ENCODE measurements at regions not wholly inside any gene's neighbourhood (a gene's known extent, or its start where the extent isn't known, plus 50 kb on each side); places are given as distances from the start of the nearest gene placed in this dataset.
"Not testable (repeated sequence)": the region's sequence is repeated elsewhere in the genome, so short reads cannot be mapped to it uniquely, and the experiment has no call there.

- not testable (repeated sequence) for DNase-seq
These were observed 72.7 kb upstream of the NPIPB12 start for GRCh38 chr16:29578898-29579297.

GRCh38 chr16:29581764-29582163 is 75.6 kb upstream of the NPIPB12 start:
- not testable (repeated sequence) for DNase-seq

- DNase-seq: not testable (repeated sequence)
These were observed 71.1 kb upstream of the SPN start for GRCh38 chr16:29591919-29592318.

- DNase-seq: not testable (repeated sequence)
These were observed 68.7 kb upstream of the SPN start for GRCh38 chr16:29594269-29594925.

- DNase-seq: peak; percentile 88
These were observed 67.9 kb upstream of the SPN start for GRCh38 chr16:29594926-29595838.

- DNase-seq: not testable (repeated sequence)
These were observed 66.0 kb upstream of the SPN start for GRCh38 chr16:29597030-29597429.

- DNase-seq: not testable (repeated sequence)
These were observed 62.7 kb upstream of the SPN start for GRCh38 chr16:29600111-29601000.

GRCh38 chr16:29602247-29602625 is 60.8 kb upstream of the SPN start:
- DNase-seq: not testable (repeated sequence)

- DNase-seq: not testable (repeated sequence)
These were observed 60.4 kb upstream of the SPN start for GRCh38 chr16:29602683-29603088.

- DNase-seq: not testable (repeated sequence)
These were observed 58.2 kb upstream of the SPN start for GRCh38 chr16:29604631-29605549.

- not testable (repeated sequence) for DNase-seq
These were observed 57.3 kb upstream of the SPN start for GRCh38 chr16:29605593-29606205.

GRCh38 chr16:29606669-29607427 is 56.2 kb upstream of the SPN start:
- DNase-seq: not testable (repeated sequence)

GRCh38 chr16:29607428-29607823 is 55.6 kb upstream of the SPN start:
- not testable (repeated sequence) for DNase-seq

GRCh38 chr16:29612381-29613306 is 50.4 kb upstream of the SPN start:
- not testable (repeated sequence) for DNase-seq
